ENCODE measurements at regions not wholly inside any gene's neighbourhood (a gene's known extent, or its start where the extent isn't known, plus 50 kb on each side); places are given as distances from the start of the nearest gene placed in this dataset.
"Not testable (repeated sequence)": the region's sequence is repeated elsewhere in the genome, so short reads cannot be mapped to it uniquely, and the experiment has no call there.

DNA sequence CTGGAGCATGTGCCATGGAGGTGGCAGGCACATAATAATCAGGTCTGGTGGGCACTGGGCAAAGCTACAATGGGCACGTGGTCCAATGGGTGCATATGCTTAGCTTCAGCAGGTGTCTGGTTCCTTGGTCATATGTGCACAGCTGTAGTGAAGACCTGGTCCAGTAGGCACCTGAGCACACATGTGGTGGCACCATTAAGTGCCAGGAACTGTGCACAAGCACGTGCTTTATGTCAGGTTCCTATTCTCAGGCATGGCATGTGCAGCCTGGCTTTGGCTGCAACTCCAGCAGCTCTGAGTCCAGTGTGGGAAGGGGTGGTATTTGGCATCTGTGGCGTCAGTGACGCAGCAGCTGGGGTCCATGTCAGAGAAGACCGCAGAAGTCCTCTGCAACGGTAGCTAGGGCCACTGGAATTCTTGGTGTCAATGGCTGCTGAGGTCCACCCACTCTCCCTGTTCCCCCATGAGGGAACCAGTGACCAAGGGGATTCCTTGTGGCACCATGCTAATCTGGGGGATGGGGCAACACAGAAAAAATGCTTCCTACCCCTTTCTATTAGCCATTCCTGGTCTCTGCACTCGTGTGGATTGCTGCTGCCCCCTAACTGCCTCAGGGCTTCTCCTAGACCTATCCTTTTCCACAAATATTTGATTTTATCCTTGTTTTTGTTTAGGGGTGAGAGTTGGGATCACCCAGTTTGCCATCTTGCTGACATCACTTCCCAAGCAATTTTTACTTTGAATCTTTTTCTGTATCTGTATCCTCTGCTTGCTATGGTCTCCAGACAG is 262.9 kb upstream of the MAP2 start:
- no peak for DNase-seq
- H3K9me3 ChIP-seq, result no peaks in the 10 kb centered on the region
- no peak overlapping the region for H3K4me3 ChIP-seq
- no peak for TF ChIP-seq POLR2A (IDR thresholded peaks at IDR 0.05)
- TF ChIP-seq, protein P1, sequence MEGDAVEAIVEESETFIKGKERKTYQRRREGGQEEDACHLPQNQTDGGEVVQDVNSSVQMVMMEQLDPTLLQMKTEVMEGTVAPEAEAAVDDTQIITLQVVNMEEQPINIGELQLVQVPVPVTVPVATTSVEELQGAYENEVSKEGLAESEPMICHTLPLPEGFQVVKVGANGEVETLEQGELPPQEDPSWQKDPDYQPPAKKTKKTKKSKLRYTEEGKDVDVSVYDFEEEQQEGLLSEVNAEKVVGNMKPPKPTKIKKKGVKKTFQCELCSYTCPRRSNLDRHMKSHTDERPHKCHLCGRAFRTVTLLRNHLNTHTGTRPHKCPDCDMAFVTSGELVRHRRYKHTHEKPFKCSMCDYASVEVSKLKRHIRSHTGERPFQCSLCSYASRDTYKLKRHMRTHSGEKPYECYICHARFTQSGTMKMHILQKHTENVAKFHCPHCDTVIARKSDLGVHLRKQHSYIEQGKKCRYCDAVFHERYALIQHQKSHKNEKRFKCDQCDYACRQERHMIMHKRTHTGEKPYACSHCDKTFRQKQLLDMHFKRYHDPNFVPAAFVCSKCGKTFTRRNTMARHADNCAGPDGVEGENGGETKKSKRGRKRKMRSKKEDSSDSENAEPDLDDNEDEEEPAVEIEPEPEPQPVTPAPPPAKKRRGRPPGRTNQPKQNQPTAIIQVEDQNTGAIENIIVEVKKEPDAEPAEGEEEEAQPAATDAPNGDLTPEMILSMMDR (IDR thresholded peaks at IDR 0.05), result no peak
- no peaks in the 10 kb centered on the region for H3K27me3 ChIP-seq
- H3K4me1 ChIP-seq, result no peaks in the 10 kb centered on the region
- H3K27ac ChIP-seq, result no peak overlapping the region
- H3K36me3 ChIP-seq, result no peaks in the 10 kb centered on the region
- 46 to 79% methylated on average over 3 to 6 of the region's 7 CpGs for WGBS, 2 donors
- intact Hi-C loops (cut with DNase I), result no loop called here

DNA sequence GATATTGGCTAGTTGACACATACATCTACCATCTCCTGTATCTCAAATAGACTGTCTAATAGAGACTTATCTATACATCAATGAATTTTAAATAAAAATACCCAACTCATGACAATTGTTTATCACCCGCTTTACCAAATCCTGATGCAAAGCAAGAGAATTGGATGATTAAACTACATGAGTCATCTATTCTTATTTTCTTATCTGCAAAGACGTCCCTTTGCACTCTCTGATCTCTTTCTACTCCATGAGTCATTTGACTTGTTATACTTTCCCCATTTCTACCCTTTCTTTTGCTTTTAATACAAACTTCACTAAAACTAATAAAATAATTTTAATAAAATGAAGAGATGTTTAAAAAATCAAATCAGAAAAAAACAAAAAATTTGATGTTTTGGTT is 261.7 kb upstream of the MAP2 start:
- TF ChIP-seq POLR2A (IDR thresholded peaks at IDR 0.05), result no peak
- TF ChIP-seq, protein P1 (IDR thresholded peaks at IDR 0.05), result no peak
- Histone ChIP-seq H3K4me1 (no peaks in the 10 kb centered on the region), H3K36me3 (no peaks in the 10 kb centered on the region), H3K27ac (no peak overlapping the region), H3K9me3 (no peaks in the 10 kb centered on the region), H3K27me3 (no peaks in the 10 kb centered on the region), H3K4me3 (no peak overlapping the region)
- WGBS, 2 donors, result 46 to 64% methylated on average over 2 of the region's 2 CpGs
- intact Hi-C loops (cut with DNase I), result no loop called here
- DNase-seq, result no peak

DNA sequence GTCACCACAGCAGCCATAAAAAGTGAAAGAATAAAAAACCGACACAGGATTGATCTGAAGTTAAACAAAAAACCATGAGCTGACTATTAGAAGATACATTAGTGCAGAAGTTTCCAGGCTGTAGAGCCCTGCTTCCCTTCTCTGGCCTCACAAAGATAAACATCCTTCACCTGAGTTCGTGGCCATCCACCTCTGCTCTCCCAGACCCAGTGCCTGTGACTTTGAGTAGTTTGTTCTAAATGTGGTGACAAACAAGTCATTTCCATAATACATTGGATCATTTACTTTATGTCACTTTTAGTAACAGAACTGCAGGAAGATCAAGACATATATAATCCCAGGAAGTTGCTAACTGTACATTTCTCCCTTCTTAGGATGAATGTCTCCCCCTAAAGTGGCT is 241.9 kb upstream of the MAP2 start:
- intact Hi-C loops (cut with DNase I), result no loop called here
- Histone ChIP-seq H3K27ac (no peak overlapping the region), H3K4me1 (no peaks in the 10 kb centered on the region), H3K27me3 (no peaks in the 10 kb centered on the region), H3K9me3 (no peaks in the 10 kb centered on the region), H3K36me3 (no peaks in the 10 kb centered on the region), H3K4me3 (no peak overlapping the region)
- TF ChIP-seq, protein P1 (IDR thresholded peaks at IDR 0.05), result no peak
- no peak for TF ChIP-seq POLR2A (IDR thresholded peaks at IDR 0.05)
- DNase-seq, result no peak
- WGBS, 2 donors, result 28 to 36% methylated on average over 2 of the region's 2 CpGs

- 100% methylated on average over 1 of the region's 1 CpG for WGBS, 2 donors
- H3K4me3 ChIP-seq; H3K4me1 ChIP-seq; H3K27me3 ChIP-seq; intact Hi-C loops (cut with DNase I); H3K9me3 ChIP-seq; H3K27ac ChIP-seq; DNase-seq; H3K36me3 ChIP-seq: not testable (repeated sequence)
Measured at GRCh38 chr2:209186886-209187285, 237.0 kb upstream of the MAP2 start.

DNA sequence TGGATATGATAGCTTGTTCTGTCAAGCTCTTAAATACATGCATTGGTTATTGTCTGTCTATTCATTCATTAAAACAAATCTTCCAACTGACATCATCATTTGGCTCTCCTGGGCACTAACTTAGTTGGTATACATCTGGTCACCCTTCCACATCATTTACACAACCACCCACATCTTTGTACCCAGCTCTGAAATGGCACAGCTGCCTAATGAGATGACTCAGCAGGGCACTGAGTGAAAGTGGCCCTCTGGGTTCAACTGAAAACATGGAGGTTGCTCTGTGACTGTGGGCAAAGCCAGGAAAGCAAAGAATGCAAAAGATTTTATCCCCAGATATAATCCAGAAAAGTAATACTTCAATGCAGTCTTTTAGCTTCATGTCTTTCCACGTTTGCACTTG is 234.0 kb upstream of the MAP2 start:
- 35 to 56% methylated on average over 1 of the region's 1 CpG for WGBS, 2 donors

More for the DNA sequence above, 234.0 kb upstream of the MAP2 start:
- no peaks in the 10 kb centered on the region for H3K9me3 ChIP-seq
- no peak for TF ChIP-seq POLR2A (IDR thresholded peaks at IDR 0.05)
- TF ChIP-seq, protein P1 (IDR thresholded peaks at IDR 0.05), result no peak
- no peak overlapping the region for H3K4me3 ChIP-seq
- H3K36me3 ChIP-seq, result no peaks in the 10 kb centered on the region
- DNase-seq, result no peak
- H3K27me3 ChIP-seq, result no peaks in the 10 kb centered on the region
- no peaks in the 10 kb centered on the region for H3K4me1 ChIP-seq
- intact Hi-C loops (cut with DNase I), result no loop called here
- H3K27ac ChIP-seq, result no peak overlapping the region

All from esophagus squamous epithelium (tissue), 5 donors.